ENCODE measurements at regions not wholly inside any gene's neighbourhood (a gene's known extent, or its start where the extent isn't known, plus 50 kb on each side); places are given as distances from the start of the nearest gene placed in this dataset.

GRCh38 chr20:24081077-24081476 lies 92.5 kb upstream of the GGTLC1 start:
- Histone ChIP-seq H3K9me3 (ENCODE audit: control extremely low read depth in 1 of 3, control insufficient read depth in 2 of 3, insufficient read depth in 1 of 3, low read length in 2 of 3) (no peaks in the 10 kb centered on the region), H3K4me2 (replicated peaks; ENCODE audit: low read depth, low read length, poor library complexity, severe bottlenecking) (no peak overlapping the region), H3K9ac (ENCODE audit: low read length) (no peak overlapping the region), H4K20me1 (ENCODE audit: control insufficient read depth, insufficient read depth, low read length, poor library complexity, severe bottlenecking) (no peaks in the 10 kb centered on the region), H3K27ac (ENCODE audit: low read length in 2 of 2) (no peak overlapping the region), H3K4me1 (ENCODE audit: control insufficient read depth in 2 of 2, insufficient read depth in 2 of 2, low read length in 2 of 2) (no peaks in the 10 kb centered on the region), H2AFZ (ENCODE audit: insufficient read depth, low read depth, low read length, poor library complexity, severe bottlenecking) (no peak overlapping the region), H3K79me2 (ENCODE audit: control insufficient read depth, insufficient read depth, low read length) (no peaks in the 10 kb centered on the region), H3K27me3 (replicated peaks in 1 of 4; ENCODE audit: control extremely low read depth in 1 of 4, control insufficient read depth in 3 of 4, insufficient read depth in 4 of 4, low read length in 3 of 4) (no peaks in the 10 kb centered on the region), H3K4me3 (ENCODE audit: control extremely low read depth in 1 of 5, extremely low read depth in 1 of 5, insufficient read depth in 1 of 5, low read depth in 2 of 5, low read length in 4 of 5) (no peak overlapping the region), H3K36me3 (replicated peaks in 1 of 2; ENCODE audit: control extremely low read depth in 1 of 2, control insufficient read depth in 1 of 2, extremely low read depth in 1 of 2, insufficient read depth in 2 of 2, low read length in 1 of 2) (no peaks in the 10 kb centered on the region)
- CTCF ChIA-PET, result no interaction called here
- Mint-ChIP-seq H3K9me3 (ENCODE audit: insufficient read depth) (no peaks in the 10 kb centered on the region), H3K27ac (no peak overlapping the region), H3K4me3 (no peak overlapping the region), H3K4me1 (no peaks in the 10 kb centered on the region), H3K27me3 (no peaks in the 10 kb centered on the region)
- POLR2A ChIA-PET, result no interaction called here
- WGBS (ENCODE audit: insufficient coverage), result 98% methylated on average over 6 of the region's 6 CpGs
- ATAC-seq (ENCODE audit: low read depth), result no peak
- no peak for DNase-seq
- intact Hi-C loops (cut with micrococcal nuclease), result no loop called here
- TF ChIP-seq EZH2 (IDR thresholded peaks at IDR 0.05; ENCODE audit: borderline replicate concordance, insufficient read depth, low read depth, low read length, poor library complexity, severe bottlenecking), result no peak
- no peak for TF ChIP-seq CTCF (IDR thresholded peaks at IDR 0.05)

DNA sequence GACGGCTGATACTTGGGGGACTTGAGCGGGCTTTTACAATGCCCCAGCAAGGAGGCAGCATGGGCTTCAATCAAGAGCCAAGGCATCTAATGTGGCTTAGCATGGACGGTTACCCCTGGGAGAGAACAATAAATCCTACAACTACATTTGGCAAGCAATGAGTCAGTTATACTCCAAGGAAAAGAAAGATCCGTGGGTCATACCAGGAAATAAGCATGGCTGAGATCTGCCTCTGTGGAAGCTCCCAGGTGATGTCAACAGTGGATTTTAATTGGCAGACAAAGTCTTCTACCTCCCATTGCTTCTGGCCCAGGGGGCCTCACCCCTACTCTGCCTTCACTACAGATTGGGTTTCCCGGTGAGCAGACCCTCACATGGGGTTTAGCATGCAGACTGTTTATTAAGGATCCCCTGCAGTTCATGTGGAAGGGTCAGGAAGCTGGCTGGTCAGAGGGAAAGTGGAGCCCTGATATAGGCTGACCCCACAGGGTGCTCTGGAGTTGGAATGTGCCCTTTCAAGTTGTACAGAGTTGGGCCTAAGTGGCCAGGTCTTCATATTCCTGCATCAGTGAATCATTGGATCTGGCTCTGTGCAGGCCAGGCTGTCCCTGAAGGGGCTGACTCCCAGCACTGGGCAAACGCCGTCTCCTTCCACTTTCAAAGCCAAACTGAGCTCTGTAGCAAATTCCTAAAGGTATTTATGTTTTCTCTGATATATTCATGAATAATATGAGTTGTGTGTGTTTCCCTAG lies 91.3 kb upstream of the GGTLC1 start:
- ChIA-PET CTCF (no interaction called here), POLR2A (no interaction called here)
- 67% methylated on average over 2 of the region's 7 CpGs for WGBS (ENCODE audit: insufficient coverage)
- intact Hi-C loops (cut with micrococcal nuclease), result no loop called here
- no peak overlapping the region for H3K4me3 Mint-ChIP-seq
- ATAC-seq (ENCODE audit: low read depth) (no peak), DNase-seq (no peak)
- Histone ChIP-seq H4K20me1 (ENCODE audit: control insufficient read depth, insufficient read depth, low read length, poor library complexity, severe bottlenecking) (no peaks in the 10 kb centered on the region), H3K36me3 (replicated peaks in 1 of 2; ENCODE audit: control extremely low read depth in 1 of 2, control insufficient read depth in 1 of 2, extremely low read depth in 1 of 2, insufficient read depth in 2 of 2, low read length in 1 of 2) (no peaks in the 10 kb centered on the region), H3K27me3 (replicated peaks in 1 of 4; ENCODE audit: control extremely low read depth in 1 of 4, control insufficient read depth in 3 of 4, insufficient read depth in 4 of 4, low read length in 3 of 4) (no peaks in the 10 kb centered on the region), H3K4me1 (ENCODE audit: control insufficient read depth in 2 of 2, insufficient read depth in 2 of 2, low read length in 2 of 2) (no peaks in the 10 kb centered on the region), H3K9ac (ENCODE audit: low read length) (no peak overlapping the region), H2AFZ (ENCODE audit: insufficient read depth, low read depth, low read length, poor library complexity, severe bottlenecking) (no peak overlapping the region), H3K79me2 (ENCODE audit: control insufficient read depth, insufficient read depth, low read length) (no peaks in the 10 kb centered on the region), H3K4me3 (ENCODE audit: control extremely low read depth in 1 of 5, extremely low read depth in 1 of 5, insufficient read depth in 1 of 5, low read depth in 2 of 5, low read length in 4 of 5) (no peak overlapping the region), H3K9me3 (ENCODE audit: control extremely low read depth in 1 of 3, control insufficient read depth in 2 of 3, insufficient read depth in 1 of 3, low read length in 2 of 3) (no peaks in the 10 kb centered on the region), H3K4me2 (replicated peaks; ENCODE audit: low read depth, low read length, poor library complexity, severe bottlenecking) (no peak overlapping the region), H3K27ac (ENCODE audit: low read length in 2 of 2) (no peak overlapping the region)
- TF ChIP-seq EZH2 (IDR thresholded peaks at IDR 0.05; ENCODE audit: borderline replicate concordance, insufficient read depth, low read depth, low read length, poor library complexity, severe bottlenecking), result no peak
- TF ChIP-seq CTCF (IDR thresholded peaks at IDR 0.05), result no peak
- no peaks in the 10 kb centered on the region for H3K4me1 Mint-ChIP-seq
- H3K27me3 Mint-ChIP-seq, result no peaks in the 10 kb centered on the region
- H3K9me3 Mint-ChIP-seq (ENCODE audit: insufficient read depth), result no peaks in the 10 kb centered on the region
- H3K27ac Mint-ChIP-seq, result no peak overlapping the region
